Right kidney (tissue), 1 donor: ENCODE measurements at regions not wholly inside any gene's neighbourhood (a gene's known extent, or its start where the extent isn't known, plus 50 kb on each side); places are given as distances from the start of the nearest gene placed in this dataset.

Experiments used
- DNase-seq: peaks from one replicate; pipeline ENCODE4 v3.0.0-alpha.2; 2016

DNA sequence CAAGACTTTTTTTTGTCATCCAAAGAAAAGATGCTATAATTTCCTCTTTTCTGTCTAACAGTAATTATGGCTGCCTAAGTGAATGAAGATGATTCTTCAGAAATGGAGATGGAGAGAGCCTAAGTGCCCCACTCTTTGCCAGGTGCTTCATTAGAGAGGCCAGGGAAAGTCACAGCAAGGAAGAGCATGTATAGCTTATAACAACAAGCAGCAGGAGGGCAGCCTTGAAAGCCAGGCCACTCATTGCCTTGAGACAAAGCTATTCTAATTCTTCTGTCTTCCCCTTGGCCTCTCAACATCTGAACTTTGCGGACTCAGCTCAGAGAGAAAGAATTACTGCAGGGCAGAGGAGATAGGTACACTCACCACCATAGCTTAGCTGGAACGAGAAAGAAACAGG is 112.0 kb upstream of the ZNF366 start:
- DNase-seq: no peak

DNA sequence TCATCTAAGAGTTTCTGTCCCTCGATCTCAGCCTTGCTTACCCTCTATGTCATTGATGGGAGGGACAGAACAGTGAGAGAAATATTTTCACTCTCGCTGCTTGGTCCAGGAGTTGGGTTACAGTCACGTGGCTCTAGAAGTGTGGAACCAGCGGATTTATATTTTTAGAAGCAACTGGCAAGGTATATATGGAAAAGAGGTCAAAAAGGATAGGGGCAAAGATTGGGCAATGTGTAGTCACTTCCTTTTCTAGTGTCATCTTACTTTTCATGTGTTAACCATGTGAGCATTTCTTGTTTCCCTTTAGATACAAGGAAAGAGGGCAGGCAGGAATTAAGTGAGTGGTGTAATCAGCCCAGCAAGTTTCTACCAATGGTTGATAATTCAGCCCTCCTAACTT is 111.5 kb upstream of the ZNF366 start:
- DNase-seq: no peak

DNA sequence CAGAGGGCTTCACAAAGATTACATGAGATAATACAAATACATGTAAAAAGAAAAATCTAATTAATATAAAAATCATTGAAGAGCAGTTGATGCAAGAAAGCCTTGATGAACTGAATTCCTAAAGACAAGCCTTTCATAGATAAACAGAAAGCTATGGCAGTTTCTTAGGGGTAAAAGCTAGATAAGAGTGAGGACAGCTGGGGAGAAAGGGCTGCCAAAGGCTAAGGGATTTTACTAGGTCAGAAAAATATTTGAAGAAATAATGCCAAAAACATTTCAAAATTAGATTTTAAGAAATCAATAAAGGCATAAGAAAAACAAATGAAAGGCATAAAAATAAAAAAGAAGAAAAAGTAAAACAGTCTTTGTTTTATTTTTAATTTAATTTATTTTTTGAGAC is 107.9 kb upstream of the ZNF366 start:
- no peak for DNase-seq

DNA sequence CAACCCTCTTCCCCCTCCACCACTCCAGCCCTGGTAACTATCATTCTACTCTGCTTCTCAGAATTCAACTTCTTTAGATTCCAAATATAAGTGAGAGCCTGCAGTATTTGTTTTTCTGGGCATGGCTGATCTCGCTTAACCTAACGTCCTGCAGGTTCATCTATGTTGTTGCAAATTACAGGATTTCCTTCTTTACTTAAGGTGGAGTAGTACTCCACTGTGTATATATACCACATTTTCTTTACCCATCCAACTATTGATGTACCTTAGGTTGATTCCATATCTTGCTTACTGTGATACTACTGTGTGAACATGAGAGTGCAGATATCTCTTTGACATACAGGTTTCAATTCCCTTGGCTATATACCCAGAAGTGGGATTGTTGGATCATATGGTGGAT is 106.3 kb upstream of the ZNF366 start:
- DNase-seq: no peak

DNA sequence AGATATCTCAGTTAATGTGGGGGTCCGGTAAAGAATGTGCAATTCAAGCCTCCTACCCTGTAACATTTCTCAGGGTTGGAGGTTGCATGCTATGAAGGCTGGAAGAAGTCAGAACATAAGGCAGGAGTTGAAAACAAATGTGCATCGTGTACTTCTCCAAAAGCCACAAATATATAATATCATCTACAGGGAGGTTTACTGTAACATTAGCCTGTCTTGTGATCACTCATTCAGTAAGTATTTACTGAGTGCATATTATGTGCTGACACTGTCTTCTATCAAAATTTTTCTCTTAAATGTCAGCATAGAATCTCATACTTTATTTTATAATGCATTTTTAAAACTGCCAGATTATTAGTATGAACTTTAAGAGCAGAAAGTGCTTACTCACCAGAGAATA is 105.6 kb upstream of the ZNF366 start:
- DNase-seq: no peak

DNA sequence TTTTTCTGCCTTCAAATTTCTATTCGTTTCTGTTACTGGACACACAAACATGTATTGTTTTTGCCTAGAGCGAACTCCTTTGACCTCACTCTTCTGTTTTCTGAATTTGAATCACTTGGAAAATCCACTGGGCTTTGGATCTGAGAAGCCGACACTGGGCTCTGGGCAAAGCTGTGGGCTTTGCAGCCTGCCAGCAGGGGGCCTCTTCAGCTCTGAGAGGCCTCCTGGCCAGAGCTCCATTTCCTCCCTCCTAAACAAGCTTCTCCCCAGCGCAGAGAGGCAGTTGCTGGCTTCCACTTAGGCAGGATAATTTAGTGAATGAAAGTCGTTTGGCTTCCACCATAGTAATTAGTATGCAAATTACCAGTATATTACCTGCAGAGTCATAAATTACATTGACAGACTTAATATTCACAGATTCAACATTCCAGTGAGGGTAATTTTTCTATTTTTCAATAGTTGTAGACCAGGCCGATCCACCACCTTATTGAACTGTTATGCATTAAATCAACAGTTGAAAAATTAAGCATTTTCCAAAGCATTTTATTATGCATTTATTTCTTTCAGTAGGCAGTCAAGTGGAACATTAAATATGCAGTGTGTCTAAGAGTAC is 104.0 kb upstream of the ZNF366 start:
- peak; percentile 39 for DNase-seq

DNA sequence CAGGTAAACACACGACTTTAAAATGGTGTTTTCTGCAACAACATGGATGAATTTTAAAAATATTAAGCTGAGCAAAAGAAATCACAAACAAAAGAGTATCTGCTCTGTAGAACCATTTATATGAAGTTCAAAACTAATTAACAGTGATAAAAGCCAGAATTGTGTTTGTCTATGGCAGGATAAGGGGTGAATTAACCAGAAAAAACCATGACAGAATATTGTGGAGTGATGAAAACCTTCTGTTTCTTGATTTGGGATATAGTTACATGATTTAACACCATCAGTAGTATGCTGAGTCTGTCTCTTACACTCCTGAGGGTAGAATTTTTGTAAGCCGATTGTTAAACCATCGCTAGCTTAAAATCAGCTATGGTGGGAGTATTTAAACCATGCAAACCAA is 101.7 kb upstream of the ZNF366 start:
- no peak for DNase-seq

DNA sequence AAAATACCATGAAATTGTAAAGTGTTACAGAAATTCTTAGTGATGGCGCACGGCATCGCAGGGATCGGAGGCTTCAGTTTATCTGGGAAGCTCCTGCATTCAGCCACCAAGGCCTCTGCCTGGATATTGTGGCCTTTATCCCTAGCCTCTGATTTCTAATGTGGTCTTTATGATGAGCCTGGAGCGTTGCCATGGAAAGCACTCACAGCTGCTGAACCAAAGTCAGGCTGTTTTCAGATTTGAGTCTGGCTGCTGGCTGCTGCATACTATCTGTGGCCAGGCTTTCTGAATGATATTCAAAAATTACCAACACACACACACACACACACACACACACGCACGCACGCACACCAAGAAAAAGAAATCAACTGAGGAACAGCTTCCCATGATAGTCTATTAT is 101.1 kb upstream of the ZNF366 start:
- DNase-seq: no peak

DNA sequence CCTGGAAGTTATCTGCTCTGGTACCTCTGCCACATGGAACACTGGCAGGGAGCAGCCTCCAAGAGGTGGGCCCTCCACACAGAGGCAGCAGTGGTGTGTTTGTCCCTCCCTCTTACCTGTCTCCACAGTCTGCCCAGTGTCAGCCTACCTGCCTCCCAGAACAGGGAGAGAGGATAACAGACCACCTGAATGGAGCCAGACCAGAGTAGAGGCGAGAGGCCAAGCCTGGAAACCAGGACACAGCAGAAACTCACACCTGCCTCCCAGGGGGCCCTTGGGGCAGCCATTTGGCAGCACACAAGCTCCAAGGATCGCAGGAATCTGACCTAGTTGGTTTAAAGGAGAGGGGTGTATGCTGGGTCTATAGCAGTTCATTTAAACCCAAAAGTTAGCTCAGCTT is 100.2 kb upstream of the ZNF366 start:
- no peak for DNase-seq

DNA sequence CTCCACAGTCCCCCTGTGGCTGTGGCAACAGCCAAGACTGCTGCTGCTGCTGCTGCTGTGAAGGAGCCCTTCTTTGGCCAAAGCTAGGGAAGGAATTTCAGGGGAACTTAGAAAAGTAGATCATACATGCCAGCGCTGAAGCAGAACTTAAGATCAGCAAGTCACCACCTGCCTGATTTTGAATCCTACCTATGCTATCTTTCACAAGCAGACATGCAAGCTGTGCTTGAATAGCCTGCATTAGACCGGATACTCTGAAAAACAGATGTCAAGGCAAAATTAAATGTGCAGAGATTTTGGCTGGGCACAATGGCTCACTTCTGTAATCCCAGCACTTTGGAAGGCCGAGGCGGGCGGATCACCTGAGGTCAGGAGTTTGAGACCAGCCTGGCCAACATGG is 99.3 kb upstream of the ZNF366 start:
- DNase-seq: no peak

DNA sequence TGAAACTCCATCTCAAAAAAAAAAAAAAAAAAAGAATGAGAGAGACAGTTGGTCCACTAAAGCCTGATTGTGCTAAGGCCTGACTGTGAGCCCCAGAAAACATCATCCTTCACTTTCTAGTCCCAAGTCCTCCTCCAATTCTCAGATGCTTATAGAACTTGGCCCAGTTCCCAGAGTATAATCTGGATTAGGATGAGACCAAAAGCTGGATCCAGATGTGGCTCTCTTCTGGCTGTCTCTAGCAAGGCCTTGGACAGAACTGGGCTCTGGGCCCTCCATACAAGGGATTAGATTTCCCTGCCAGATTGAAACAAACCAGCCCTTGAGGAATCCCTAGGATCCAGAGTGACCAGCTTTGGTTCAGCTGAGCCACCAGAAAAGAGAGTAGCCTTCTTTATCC is 98.4 kb upstream of the ZNF366 start:
- no peak for DNase-seq

DNA sequence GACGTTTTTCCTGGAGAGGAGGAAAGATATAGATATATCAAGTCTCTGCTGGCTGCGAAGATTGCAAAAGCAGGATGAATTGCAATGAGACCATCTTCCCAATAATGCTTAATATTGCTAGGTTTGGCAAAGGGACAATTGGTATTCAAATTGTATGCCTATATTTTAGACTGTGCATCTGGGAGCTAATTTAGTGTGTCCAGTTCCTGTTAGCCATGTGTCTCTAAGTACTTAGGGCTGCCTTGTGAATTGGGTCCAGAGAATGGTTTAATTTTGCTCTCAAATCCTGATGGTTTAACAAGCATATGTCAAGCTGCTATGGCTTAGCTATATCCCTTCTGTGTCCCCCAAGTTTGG is 97.6 kb upstream of the ZNF366 start:
- DNase-seq: no peak

DNA sequence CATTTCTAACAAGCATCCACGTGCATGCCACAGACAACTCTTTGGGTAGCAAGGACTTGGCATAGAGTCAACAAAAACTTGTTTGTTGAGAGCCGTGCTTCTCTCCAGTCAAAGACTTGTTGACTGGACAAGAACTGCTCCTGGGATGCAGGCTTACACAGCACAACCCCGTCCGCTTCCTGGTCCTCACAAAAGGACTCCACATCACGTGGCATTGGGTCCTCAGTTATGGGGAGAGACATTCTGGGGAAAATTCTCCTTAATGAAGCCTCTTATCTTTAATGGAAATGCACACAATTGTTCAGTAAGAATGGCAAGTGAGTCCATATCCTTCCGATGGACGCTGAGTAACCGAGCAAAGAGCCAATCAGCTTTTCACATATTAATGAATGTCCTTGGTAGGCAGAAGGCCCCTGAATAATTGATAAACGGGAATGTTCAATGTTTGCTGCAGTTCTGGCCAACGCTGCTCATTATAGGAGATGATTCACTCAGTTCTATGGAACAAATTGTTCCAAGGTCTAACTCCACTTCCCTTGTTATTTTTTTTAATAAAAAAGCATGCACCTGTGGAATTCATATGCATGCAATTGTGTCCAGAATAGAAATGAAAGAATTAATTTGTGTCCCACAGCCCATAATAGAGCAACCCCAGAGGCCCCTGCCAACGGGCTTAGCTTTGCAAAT is 97.0 kb upstream of the ZNF366 start:
- no peak for DNase-seq

DNA sequence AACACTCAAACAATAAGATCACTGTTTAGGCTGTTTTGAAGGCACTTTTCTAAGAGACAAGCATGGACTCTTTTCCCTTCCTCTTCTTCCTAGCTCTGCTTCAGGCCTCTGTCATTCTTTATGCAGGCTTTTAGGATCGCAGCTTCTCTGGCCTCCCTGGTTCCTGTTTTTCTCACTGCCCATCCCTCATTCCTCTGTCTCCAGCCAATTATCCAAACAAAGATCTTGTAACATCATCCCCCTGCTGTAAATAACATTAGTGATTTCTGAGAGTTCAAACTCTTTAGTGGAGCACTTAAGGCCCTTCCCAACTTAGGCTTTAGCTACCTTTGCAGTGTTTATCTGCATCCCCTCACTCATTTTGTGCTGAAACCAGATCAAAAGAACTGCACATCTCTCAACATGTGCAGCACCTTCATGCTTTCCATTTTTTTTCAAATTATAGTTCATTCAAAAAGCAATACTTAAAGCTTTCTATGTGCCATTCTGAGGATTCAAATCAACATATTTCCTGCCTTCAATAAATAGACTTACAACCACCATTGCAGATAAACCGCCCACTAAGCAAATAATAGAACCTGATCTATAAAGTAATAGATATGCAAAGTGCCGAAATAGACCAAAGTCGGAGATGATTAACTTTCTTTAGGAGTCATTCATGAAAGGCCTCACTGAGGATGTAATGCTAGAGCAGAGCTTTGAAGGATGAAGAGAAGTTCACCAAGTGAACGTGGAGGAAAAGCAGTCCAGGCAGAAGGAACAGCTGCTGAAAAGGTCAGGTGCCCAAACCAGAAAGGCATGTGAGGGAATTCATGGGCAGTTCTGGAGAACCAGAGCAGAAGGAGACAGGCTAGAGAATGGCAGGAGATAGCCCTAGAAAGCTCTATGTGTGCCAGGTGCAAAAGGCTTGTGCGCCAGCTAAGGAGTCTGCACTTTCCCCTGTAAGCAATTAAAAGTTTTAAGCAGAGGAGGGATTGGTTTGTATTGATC is 95.8 kb upstream of the ZNF366 start:
- no peak for DNase-seq

DNA sequence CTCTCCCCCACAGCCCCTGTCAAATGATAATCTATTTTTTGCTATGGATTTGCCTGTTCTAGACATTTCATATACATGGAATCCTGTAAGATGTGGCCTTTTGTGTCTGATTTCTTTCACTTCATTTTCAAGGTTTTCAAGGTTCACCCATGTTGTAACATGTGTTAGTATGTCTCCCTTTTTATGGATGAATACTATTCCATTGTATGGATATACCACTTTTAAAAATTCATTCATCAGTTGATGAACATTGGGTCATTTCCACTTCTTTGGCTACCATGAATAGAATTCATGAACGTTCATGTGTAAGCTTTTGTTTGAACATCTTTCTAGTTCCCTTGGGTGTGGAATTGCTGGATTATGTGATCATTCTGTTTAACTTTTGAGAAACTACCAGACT is 94.7 kb upstream of the ZNF366 start:
- DNase-seq: no peak

DNA sequence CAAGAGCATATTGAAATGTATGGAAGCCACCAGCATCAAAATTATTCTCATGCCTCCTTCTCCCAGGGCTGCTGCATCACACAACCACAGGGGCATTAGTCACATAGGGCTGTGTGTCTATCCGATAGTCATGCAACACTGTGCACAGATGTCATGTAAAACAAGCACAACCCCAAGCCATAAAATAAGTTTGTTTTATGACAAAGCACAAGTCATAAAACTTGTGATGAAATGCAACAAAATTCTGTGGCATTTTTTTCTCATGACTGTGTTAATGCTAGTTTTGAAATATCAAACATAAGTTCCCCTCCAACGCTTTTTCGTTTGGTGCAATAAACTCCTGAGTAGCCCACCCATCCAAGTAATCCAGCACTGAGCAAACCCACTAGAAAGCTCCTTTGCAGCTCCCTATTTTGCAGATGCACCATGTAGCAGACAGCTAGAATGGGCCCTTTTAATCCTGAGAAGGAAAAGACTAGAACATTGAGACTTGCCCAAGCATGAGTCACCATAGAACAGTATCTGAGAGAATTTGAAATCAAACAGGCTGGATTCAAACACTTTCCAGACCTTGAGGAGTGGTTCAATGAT is 93.3 kb upstream of the ZNF366 start:
- DNase-seq: no peak

DNA sequence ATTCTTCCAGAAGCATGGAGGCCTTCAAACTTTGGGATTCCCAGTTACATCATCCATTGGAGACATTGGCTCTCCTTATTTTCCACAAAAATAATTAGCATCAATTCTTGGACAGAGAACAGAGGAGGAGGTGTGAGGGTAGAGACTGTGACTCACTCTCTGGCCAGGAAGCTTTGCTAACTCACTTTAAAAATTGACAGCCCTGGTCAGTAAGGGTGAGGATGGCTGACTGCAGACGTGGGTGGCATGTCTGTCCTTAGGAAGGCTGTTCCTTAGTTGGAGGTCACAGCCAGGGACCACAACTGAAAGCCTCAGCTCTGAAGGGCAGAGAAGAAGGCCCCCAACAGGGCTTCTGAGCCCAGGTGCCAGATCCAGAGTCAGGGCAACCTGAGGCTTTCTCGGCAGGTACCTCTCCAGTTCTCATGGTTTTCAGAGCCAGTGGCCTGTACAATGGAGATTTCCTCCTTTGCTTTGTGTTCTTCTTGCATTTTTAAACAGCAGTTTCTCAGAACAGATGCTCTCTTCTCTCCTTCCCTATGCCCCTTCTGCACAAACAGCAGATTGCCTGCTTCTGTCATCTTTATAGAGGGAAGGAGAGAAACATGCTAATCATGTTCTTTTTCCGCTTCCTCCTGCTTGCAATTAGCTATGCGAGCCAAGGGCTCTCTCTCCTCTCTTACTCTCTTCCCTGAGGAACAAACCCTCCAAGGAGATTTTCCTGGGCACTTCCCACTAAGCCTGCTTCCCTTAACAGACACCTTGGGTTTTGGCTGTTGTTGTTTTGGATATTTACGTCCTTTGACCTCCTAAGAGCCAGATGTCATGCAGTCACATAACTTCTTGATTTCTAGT is 92.5 kb upstream of the ZNF366 start:
- DNase-seq: no peak

DNA sequence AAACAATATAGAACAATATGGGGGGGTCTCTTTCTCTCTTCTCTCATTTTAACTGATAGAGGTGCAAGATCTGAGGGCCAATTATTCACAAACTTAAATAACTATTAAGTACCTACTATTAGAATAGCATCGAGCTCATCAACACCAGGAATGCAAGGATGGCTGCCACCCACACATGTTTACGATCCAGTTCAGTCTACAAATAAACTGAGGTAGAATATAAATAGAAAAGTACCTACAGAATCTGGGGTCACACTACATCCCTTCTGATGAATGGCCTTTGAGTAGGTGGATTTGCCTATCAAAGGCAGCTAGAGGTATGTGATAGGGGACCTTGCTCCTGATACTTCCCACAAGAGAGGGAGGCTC is 91.8 kb upstream of the ZNF366 start:
- no peak for DNase-seq

DNA sequence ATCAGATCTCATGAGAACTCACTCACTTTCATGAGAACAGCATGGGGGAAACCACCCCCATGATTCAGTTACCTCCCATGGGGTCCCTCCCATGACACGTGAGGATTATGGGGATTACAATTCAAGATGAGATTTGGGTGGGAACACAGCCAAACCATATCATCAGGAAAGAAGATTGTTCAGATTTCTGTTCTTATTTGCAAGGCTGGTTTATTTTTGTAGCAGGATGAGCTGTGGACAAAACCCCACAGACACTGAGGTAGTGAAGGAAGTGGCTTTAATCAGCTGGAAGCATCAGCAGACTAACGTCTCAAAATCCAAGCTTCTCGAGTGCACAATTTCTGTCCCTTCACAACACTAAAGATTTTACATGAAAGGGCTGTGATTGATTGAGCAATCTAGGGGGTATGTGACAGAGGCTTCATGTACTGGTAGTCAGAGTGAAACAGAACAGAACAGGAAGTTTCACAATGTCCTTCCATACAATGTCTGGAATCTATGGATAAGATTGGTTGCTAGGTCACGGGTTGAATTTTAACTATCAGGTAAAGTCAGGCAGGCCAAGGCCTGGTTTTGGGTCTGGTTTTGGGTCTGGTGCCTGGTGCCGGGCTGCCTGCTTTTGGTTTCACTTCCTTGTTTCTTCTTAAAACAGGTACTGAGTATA is 91.3 kb upstream of the ZNF366 start:
- no peak for DNase-seq

DNA sequence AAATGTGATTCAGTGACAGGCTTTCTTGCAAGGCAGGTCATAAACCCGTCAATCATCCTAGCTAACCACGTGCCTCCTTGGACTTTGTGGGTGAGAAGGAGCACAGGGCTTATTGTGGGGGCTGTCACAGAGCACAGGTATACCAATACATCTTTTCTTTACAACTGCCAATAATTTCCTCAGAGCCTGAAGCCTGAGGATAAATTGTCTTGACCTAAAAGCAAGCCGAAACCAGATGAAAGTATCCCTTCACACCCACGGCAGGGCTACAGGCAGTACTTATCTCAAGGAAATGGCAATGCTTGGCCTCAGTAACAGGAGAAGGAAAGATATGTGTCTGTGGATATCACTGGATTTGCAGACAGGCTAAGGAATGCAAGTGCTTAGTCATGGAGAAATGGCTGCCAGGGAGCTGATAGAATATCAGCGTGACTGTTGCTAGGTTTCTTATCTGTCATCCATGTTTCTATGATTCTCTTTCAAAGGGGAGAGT is 90.3 kb upstream of the ZNF366 start:
- no peak for DNase-seq

DNA sequence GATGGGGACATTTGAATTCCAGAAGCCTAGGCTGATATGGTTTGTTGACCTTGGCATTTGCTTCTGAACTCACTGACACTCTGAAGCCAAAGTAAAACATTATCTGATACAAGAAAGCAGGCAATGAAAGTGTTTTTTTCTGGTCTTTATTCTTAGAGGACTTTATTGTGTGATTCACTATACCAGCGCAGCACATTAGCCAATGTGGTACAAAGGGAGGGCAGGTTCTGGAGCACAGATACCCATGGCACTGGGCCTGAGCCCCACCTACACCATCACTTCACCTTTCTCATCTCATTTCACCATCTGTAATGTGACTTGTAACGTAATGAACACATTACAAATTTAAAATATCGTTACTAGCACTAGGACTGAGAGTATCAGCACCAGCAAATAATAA is 89.7 kb upstream of the ZNF366 start:
- no peak for DNase-seq

DNA sequence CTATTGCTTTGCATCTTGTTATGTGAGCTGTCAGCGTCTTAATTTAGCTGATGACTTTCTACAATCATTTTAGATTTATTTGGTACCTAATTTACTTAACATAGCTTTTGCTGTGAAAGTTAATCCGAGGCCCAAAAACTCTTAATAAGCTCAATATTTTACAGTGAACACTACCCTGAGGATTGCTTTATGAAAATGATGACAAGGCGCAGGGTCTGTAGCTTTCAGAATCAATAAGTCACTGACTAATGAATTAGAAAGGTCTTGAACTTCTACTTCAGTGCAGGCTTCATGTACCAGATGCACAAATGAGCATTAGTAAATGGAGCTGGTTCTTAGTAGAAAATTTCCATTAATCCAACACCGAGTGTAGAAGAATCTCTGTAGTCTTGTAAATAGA is 81.4 kb upstream of the ZNF366 start:
- no peak for DNase-seq
